GM18873 (cell line): ENCODE measurements at regions not wholly inside any gene's neighbourhood (a gene's known extent, or its start where the extent isn't known, plus 50 kb on each side); places are given as distances from the start of the nearest gene placed in this dataset.
"Not testable (repeated sequence)": the region's sequence is repeated elsewhere in the genome, so short reads cannot be mapped to it uniquely, and the experiment has no call there.

Experiments
- ATAC-seq: cut with Tn5 transposase; IDR thresholded peaks from one replicate; pipeline ENCODE4 v1.9.1; 2021; ENCODE audit warnings: mild to moderate bottlenecking, moderate library complexity, moderate number of reproducible peaks; ENCODE audit not compliant: unreplicated experiment, low FRiP score

DNA sequence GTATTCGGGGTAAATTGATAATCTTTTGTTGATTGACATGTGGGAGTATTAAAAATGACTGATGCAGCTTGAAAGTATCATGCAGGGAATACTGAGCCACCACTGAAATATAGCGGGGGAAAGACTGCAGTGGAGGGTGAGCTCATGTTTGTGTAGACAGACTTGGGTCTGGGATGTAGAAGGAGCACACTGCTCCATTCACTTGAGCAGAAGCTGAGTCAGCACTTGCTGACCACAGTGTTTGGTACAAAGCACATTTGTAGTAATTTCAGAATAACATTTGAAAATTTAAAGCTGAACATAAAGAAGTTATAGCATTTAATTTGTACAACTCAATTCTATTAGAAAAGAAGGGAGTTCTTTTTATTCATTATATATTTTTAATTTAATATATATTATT, 304.3 kb upstream of the PRICKLE1 start:
- no peak for ATAC-seq

DNA sequence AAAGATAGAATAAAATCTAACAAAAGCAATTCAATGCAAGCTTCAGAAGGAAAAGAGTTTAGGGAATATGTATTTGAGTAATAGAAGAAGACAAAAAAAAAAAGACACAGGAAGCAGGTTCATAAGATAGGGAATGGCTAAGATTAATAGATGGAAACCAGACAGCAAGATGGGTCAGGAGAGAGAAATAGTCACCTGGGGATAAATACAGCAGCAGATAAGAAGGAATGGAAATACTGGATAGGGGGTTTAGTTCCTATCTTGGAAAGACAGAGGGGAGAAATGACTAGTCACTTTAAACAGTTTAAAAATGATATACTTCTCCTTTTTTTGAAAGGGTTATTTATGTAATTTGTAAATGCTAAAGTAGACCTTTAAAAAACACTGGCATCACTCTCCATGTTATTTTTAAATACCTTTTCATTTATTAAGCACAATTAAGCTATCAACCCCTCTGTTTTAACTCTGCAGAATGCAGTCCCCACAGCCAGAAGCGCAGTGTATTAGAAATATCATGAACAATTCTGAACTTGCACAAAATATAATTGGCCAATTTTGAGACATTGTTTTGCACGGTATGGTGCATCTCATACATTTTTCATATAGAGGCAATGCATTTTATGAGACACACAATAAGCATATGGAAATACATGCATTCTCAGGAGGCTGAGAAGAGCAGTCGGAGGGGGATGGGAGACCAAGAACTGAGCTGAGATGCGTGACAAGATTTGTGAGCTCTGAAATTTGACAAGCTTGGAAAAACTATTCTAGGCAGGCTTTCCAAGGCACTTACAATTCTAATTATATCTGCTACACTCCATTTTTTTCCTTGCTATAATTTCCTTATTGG, 303.4 kb upstream of the PRICKLE1 start:
- no peak for ATAC-seq

DNA sequence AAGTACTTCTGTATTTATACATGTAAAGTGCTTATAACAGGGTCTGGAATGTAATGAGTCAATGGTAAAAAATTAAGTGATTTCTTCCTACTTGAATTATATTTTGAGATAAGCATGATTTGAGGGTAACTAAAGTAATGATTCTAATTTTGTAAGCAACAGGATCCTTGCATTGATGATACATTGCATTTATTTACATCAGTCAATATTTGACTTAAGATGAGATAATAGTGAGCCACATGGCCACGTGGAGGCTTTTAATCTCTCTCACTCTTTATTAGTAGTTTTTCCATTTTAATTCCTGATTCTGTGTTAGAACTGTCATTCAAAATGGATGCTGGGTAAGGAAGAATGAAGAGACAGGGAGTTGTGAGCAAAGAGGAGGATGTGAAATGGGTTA, 298.1 kb upstream of the PRICKLE1 start:
- no peak for ATAC-seq

DNA sequence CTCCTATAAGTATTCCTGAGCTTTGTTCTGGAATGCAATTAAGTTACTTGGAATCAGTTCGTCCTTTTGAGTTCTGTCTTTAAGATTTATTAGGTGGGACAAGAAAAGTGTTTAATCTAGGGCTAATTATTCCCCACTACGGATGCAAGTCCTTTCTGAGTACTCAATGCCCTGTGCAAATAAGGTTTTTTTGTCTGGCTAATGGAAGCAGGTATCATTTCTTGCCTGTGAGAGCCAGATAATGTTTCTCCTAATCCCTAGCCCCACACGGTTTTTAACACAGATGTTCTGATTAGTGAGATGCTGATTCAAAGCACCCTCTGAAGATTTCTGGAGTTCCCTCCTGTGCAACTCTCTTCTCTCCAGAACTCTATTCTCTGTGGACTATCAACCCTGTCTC, 296.6 kb upstream of the PRICKLE1 start:
- ATAC-seq, result no peak

DNA sequence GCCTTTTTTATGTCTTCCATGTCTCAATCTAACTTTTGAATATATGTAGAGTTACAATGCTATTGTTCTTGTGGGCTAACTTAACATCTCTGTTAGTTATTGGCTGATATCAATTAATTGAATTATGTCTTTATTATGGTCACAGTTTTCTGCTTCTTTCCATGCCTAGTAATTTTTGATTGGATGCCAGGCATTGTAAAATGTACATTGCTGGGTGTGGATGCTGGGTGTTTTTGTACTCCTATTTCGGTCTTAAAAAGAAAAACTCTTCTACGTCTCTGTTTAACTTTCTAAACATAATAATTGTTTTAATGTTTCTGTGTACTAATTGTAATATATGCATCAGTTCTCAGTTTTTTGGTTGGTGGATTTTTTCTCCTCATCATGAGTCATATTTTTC, 296.1 kb upstream of the PRICKLE1 start:
- ATAC-seq, result no peak

DNA sequence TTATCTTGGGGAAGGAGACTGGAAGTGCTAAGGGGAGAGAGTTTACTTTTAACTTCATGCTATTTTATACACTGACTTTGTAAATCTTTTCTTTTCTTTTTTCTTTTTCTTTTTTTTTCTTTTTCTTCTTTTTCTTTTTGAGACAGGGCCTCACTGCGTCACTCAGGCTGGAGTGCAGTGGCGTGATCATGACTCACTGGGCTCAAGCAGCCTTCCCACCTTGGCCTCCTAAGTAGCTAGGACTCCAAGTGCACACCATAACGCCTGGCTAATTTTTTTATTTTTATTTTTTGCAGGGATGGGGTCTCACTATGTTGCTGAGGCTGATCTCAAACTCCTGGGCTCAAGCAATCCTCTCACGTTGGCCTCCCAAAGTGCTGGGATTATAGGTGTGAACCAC, 294.6 kb upstream of the PRICKLE1 start:
- ATAC-seq, result no peak

DNA sequence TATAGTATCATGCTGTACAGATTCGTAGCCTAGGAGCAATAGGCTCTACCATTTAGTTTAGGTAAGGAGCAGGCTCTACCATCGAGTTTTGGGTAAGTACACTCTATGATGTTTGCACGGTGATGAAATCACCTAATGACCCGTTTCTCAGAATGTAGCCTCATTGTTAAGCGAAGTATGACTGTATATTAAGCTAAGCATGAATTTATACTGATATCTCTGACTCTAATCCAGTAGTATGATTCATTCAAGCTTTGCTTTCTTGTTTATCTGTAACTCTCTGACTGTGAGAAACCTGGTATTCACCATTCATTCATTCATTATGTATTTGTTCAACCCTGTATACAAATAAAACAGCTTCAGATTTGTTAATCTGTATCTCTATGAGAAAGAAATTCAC, 283.9 kb upstream of the PRICKLE1 start:
- ATAC-seq, result no peak

DNA sequence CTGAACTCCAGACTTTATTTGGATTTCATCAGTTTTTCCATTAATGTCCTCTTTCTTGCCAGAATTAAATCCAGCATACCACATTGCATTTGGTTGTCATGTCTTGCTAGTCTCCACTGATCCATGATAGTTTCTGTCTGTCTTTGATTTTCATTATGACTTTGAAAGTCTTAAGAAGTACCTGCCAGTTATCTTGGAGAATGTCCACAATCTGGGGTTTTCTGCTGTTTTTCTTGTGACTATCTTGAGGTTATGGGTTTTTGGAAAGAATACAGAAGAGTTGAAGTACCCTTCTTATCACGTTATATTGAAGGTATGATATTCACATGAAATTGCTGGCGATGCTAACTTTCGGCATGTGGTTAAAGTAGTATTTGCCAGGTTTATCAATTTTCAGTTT, 282.3 kb upstream of the PRICKLE1 start:
- no peak for ATAC-seq

DNA sequence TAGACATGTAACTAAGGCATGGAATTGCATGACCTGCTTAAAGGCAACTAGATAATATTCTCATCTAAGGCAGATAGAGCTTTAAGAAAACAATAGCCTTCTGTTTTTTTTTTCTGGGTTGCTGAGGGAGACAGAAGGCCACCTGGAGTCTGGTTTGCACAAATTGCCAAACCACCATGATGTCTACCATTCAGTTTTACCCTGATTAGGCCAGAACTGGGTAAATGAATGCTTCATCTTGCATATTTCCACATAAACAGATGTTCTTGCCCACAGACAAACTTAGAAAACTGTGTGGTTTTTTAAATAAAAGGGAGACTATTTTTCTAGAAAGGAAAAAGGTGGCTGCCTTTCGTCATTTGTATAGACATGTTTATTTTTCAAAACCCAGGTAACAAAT, 278.7 kb upstream of the PRICKLE1 start:
- no peak for ATAC-seq

DNA sequence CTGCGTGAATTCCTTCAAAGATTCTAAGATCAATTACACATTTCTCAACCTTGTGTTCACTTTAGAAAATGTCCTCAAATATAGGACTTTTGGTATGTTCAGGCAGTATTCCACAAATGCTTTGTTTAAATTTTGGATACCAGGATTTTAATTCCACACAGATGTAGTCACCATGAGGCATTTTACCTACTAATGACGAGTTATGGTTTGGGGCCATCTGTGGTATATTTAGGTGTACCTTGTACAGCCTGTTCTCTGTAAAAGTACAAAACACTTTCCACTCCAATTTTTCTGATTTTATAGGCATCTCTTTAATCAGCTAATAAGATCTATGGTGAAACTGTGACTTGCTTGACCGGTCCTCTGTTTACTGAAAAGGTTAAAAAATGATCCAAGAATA, 275.7 kb upstream of the PRICKLE1 start:
- ATAC-seq, result no peak

DNA sequence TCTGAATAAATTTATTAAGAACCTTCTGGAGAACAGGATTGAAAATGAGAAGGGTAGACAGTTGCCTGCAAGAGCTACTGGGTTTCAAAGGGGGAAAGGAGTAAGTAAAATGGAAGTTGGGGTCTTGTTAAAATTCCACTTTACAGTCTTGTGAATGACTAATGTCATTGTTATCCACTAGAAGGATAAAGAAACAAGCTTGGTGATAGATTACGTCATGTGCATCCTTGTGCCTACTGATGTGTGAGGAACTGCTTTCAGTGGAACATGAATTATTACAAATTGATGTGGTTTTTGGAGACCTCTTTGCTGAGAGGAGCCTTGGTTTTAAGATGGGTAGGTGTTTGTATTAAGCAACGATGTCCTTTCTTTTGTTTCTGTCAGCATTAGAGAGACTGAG, 272.5 kb upstream of the PRICKLE1 start:
- ATAC-seq, result no peak

DNA sequence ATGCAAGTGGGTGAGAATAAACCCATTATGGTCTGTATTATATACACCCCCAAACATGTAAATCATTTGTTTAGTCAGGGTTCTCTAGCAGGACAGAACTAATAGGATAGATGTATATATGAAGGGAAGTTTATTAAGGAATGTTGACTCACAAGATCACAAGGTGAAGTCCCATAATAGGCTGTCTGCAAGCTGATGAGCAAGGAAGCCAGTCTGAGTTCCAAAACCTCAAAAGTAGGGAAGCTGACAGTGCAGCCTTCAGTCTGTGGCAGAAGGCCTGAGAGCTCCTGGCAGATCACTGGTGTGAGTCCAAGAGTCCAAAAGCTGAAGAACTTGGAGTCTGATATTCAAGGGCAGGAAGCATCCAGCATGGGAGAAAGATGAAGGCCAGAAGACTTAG, 270.8 kb upstream of the PRICKLE1 start:
- ATAC-seq, result not testable (repeated sequence)

DNA sequence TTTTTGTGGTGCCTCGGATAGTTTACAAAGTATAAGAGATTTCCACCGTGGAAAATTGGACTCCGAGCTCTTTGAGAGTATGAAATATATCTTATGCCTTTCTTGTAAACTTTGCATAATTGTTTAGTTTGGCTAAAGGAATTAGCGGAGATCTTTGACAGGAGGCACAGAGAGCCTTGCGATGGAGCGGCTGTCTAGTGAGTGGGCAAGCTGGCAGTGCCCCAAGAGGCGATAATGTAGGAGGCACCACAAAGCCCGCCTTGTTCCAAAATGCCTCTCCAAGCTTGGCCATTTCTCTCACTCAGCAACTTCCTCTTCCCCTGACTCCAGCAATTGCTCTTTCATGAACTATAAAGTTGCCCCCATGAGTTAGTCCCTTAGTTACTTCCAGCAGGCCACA, 270.1 kb upstream of the PRICKLE1 start:
- no peak for ATAC-seq

DNA sequence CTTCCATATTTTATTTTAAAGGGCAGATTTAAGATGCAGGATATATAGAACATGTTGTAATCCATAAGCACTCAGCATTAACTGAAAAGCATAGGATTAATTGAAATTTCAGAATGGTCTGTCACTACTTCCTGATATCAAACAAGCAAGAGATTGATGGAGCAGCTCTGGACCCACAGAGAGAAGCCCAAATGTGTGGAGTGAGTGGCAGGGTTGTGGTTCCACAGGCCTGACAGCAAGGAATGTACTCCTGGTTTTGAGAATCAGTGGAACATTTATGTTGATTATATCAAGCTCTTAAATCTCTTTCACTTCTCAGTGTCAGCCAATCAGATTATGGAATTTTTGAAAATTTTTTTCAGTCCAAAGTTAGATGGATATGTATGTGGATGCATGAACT, 267.6 kb upstream of the PRICKLE1 start:
- ATAC-seq, result no peak

DNA sequence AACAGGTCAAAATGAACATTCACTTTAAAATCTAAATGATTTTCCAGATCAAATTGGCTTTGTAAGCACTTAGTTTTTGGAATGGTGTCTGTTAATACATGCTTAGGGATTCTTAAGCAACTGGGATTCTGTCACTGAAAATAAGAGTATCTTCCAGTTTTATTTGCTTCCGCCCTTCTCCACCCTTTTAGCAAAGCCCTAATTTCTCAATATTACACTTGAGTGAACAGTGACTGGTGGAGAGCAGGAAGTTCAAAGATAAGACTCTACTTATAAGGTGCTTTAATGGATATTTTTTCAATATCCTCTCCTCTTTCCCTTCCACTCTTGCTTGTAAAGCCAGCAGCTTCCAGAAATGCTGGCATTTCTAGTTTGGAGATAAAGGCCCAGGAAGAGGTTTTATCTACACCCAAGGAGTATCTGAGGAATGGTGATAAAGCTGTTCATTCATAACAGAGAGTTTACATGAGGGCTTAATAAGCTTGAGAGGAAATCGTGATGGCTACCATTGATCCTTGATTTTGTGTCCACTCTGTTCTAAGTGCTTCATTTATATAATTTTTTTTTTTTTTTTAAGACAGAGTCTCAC, 265.9 kb upstream of the PRICKLE1 start:
- ATAC-seq, result no peak

DNA sequence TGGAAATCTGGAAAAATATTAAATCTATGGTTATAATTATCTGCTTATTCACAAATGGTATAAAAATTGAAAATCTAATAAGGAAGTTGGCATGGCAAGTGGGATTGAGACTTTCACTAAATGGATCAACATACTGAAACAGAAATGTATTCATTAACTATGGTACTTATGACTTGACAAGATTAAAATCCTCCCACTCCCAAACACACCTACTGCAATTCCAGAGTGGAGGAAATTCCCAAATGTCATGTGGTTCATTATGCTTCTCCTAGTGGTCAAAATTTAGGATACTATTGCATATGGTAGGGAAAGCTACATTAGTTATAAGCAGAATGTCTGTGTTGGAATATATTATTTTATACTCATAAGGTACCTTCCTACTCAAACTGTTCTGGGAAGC, 265.3 kb upstream of the PRICKLE1 start:
- ATAC-seq, result no peak

DNA sequence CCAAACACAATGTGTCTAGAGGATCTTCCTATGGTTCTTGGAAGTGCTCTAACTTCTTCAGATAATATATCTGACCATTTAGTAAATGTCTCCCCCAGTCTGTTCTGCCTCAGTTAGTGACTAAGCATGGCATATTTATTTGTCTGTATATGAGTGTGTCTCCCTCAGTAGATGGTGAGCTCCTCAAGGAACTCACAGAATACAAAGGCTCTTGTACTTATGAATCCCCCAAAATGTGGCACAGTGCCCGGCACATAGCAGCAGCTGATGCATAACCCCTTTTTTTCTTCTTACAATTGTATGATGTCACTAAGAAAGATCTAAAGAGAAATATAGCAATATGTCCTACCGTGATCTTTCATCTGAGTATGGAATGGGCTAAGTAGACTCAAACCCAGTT, 264.7 kb upstream of the PRICKLE1 start:
- no peak for ATAC-seq

DNA sequence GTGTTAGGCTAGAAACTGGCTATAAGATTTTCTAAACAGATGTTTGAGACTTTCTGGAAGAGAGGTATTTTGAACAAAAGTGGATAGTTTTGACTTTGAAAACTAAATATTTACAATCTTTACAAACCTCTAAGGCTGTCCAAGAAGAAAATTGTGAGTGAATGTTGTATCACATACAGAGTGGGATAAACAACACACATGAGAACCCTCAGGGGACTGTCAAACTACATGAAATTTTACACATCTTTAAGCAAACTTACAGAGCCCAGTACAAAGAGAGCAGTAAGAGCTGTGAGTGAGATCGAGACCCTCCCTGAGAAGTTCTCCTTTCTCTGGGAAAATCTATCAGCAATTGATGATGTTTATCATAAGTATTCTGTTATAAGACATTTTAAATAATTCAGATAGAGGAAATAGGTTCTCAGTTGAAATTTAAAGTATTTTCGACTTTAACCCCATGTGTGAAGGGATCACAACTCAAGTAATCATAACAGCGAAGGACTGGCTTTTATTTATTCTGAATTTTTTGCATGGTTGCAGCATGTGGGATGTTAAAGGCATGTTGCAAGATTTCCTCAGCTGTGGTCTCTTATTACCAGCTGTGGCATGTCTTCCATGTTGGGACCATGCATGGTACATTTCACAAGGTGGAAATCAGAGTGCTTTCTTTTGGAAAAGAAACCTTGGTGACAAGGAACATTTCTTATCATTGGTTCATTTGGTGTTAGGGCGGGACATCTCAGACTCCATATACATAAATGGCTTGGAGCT, 264.0 kb upstream of the PRICKLE1 start:
- no peak for ATAC-seq

DNA sequence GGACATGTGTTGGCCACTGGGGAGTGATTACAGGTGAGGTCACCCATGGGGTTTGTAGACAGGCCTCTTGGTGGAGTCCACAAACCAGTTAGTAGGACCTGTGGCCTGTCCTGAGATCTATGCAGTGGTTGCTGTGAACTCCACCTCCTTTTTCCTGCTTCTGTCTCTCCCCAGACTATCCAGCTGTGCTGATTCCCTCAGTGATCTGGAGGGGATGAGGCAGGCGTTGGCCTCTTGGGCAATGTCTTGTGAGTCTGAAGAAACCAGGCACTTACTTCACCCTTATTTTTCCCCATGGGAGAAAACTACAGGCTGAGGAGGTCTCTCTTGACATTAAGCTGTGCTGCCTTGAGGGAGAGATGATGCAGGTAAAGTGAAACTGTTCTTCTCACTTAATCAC, 257.2 kb upstream of the PRICKLE1 start:
- no peak for ATAC-seq

DNA sequence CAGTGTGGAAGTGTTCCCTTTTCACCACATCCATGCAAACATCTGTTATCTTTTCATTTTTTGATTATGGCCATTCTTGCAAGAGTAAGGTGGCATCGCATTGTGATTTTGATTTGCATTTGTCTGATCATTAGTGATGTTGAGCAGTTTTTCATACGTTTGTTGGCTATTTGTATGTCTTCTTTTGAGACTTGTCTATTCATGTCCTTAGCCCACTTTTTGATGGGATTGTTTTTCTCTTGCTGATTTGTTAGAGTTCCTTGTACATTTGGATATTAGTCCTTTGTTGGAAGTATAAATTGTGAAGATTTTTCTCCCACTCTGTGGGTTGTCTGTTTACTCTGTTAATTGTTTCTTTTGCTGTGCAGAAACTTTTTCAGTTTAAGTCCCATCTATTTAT, 244.5 kb upstream of the PRICKLE1 start:
- ATAC-seq, result no peak

DNA sequence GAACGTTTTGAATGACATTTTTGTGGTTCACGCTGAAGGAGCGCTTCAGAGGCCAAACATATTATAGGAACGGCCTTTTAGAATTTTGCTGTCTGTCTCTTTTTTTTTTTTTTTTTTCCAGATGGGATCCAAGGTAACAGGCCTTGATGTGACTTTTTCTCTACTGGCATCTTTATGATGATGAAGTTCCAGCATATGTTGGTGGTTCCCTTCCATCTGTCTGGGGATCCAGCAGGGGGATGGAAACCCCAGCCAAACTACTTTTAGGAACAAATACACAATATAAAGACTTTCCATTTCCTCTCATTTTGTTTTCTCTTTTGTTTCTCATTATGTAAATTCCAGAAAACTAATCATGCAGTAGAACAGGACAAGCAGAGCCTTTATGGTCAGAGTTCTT, 239.3 kb upstream of the PRICKLE1 start:
- no peak for ATAC-seq

DNA sequence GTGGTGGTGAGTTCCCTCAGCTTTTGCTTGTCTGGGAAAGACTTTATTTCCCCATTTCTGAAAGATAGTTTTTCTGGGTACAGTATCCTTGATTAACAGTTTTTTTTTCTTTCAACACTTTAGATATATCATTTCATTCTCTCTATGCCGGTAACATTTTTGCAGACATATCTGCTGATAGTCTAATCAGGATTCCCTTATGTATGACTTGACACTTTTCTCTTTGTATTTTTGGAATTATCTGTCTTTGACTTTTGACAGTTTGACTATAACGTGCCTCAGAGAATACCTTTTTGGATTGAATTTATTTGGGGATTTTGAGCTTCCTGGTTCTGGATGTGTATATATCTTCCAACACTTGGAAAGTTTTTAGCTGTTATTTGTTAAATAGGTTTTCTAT, 234.8 kb upstream of the PRICKLE1 start:
- ATAC-seq, result no peak
